Vagina (tissue), 2 donors: ENCODE measurements at regions not wholly inside any gene's neighbourhood (a gene's known extent, or its start where the extent isn't known, plus 50 kb on each side); places are given as distances from the start of the nearest gene placed in this dataset.

Experiments
- DNase-seq, 2 donors: peaks; one replicate each; pipeline ENCODE4 v3.0.0-alpha.2; 2017; ENCODE audit errors: extremely low spot score in 2 of 2
- H3K27ac ChIP-seq: fragments of 200-600 bp; sonication (generic); one replicate; pipeline ENCODE4 v1.5.1; 2019
- H3K27me3 ChIP-seq: fragments of 200-600 bp; sonication (generic); one replicate; pipeline ENCODE4 v1.5.1; 2019
- H3K36me3 ChIP-seq, 2 donors: fragments of 200-600 bp; sonication (generic); one replicate each; pipeline ENCODE4 v1.5.1; 2017 to 2019
- H3K4me1 ChIP-seq: fragments of 200-600 bp; sonication (generic); one replicate; pipeline ENCODE4 v1.5.1; 2019
- H3K4me3 ChIP-seq, 2 donors: fragments of 200-600 bp; sonication (generic); 1 replicate in 1 of 2; 2 replicates in 1 of 2; pipeline ENCODE4 v1.5.1; 2016 to 2019
- H3K9me3 ChIP-seq: fragments of 200-600 bp; sonication (generic); one replicate; pipeline ENCODE4 v1.5.1; 2019
- CTCF ChIP-seq, 3 experiments: fragments of 450-650 bp in 2 of 3; fragments of 200-600 bp in 1 of 3; sonication (generic) in 1 of 3; IDR thresholded peaks; one replicate each; pipeline ENCODE4 v1.5.1; 2017 to 2019; ENCODE audit warnings: antibody characterized with exemption in 3 of 3, mild to moderate bottlenecking in 2 of 3, moderate library complexity in 2 of 3
- POLR2A ChIP-seq, 2 donors: fragments of 450-650 bp; IDR thresholded peaks; one replicate each; pipeline ENCODE4 v1.6.1; 2017; ENCODE audit warnings: antibody characterized with exemption in 2 of 2, mild to moderate bottlenecking in 2 of 2, moderate library complexity in 2 of 2
- POLR2AphosphoS5 ChIP-seq, 2 donors: sonication (generic); formaldehyde crosslinking; IDR thresholded peaks; one replicate each; pipeline ENCODE4 v1.9.0; 2017; ENCODE audit warnings: antibody characterized with exemption in 2 of 2, mild to moderate bottlenecking in 2 of 2, low read depth in 1 of 2; ENCODE audit not compliant: insufficient read depth in 1 of 2
- intact Hi-C: fragments of 100-400 bp; cut with DNase I; formaldehyde crosslinking; loops from one replicate; pipeline ENCODE4 v1.15.1; 2023

- no peak for TF ChIP-seq CTCF (IDR thresholded peaks at IDR 0.05)
- no peak for TF ChIP-seq POLR2A (IDR thresholded peaks at IDR 0.05)
- no peak for TF ChIP-seq POLR2AphosphoS5 (IDR thresholded peaks at IDR 0.05; ENCODE audit: insufficient read depth in 1 of 2, low read depth in 1 of 2)
- Histone ChIP-seq H3K4me3 (no peak overlapping the region), H3K4me1 (no peaks in the 10 kb centered on the region), H3K9me3 (no peaks in the 10 kb centered on the region), H3K36me3 (no peaks in the 10 kb centered on the region), H3K27me3 (no peaks in the 10 kb centered on the region), H3K27ac (no peak overlapping the region)
- intact Hi-C loops, result no loop called here
- DNase-seq, result no peak
These were observed 435.5 kb downstream of the TCERG1L start for GRCh38 chr10:130875897-130876472.

DNA sequence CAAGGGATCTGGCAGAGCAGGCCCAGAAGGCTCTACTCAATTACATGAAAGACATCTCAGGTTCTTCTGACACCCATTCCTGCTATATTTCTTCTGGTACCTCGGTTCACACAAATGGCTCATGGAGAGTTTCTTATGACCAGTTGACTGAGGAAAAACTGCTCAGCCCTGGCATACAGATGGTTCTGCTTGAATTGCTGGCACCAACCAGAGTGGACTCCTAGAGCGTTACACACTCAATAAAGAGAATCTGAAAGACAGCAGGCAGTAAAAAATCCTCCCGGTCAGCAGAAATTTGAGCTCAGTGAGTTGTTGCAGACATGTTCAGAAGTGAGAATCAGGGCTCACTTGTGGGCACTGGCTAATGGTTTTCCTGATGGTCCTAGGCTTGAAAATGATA is 434.4 kb downstream of the TCERG1L start:
- Histone ChIP-seq H3K36me3 (no peaks in the 10 kb centered on the region), H3K4me1 (no peaks in the 10 kb centered on the region), H3K27ac (no peak overlapping the region), H3K27me3 (no peaks in the 10 kb centered on the region), H3K9me3 (no peaks in the 10 kb centered on the region), H3K4me3 (no peak overlapping the region)
- intact Hi-C loops, result no loop called here
- no peak for DNase-seq
- no peak for TF ChIP-seq POLR2A (IDR thresholded peaks at IDR 0.05)
- no peak for TF ChIP-seq POLR2AphosphoS5 (IDR thresholded peaks at IDR 0.05; ENCODE audit: insufficient read depth in 1 of 2, low read depth in 1 of 2)
- TF ChIP-seq CTCF (IDR thresholded peaks at IDR 0.05), result no peak

- H3K27me3 ChIP-seq, result no peaks in the 10 kb centered on the region
- no peak overlapping the region for H3K27ac ChIP-seq
- TF ChIP-seq POLR2AphosphoS5 (IDR thresholded peaks at IDR 0.05; ENCODE audit: insufficient read depth in 1 of 2, low read depth in 1 of 2), result no peak
- TF ChIP-seq POLR2A (IDR thresholded peaks at IDR 0.05), result no peak
- TF ChIP-seq CTCF (IDR thresholded peaks at IDR 0.05), result no peak
- H3K36me3 ChIP-seq, result no peaks in the 10 kb centered on the region
- intact Hi-C loops, result no loop called here
- DNase-seq, result no peak
- no peaks in the 10 kb centered on the region for H3K4me1 ChIP-seq
- no peak overlapping the region for H3K4me3 ChIP-seq
- no peaks in the 10 kb centered on the region for H3K9me3 ChIP-seq
These were observed 433.4 kb downstream of the TCERG1L start for GRCh38 chr10:130878131-130878530.

- Histone ChIP-seq H3K9me3 (no peaks in the 10 kb centered on the region), H3K27me3 (no peaks in the 10 kb centered on the region), H3K4me1 (no peaks in the 10 kb centered on the region), H3K4me3 (no peak overlapping the region), H3K36me3 (no peaks in the 10 kb centered on the region), H3K27ac (no peak overlapping the region)
- DNase-seq, result no peak
- intact Hi-C loops, result no loop called here
- TF ChIP-seq CTCF (IDR thresholded peaks at IDR 0.05), result no peak
- no peak for TF ChIP-seq POLR2A (IDR thresholded peaks at IDR 0.05)
- TF ChIP-seq POLR2AphosphoS5 (IDR thresholded peaks at IDR 0.05; ENCODE audit: insufficient read depth in 1 of 2, low read depth in 1 of 2), result no peak
These were observed 428.6 kb downstream of the TCERG1L start for GRCh38 chr10:130882906-130883305.

GRCh38 chr10:130884456-130884855 is 427.1 kb downstream of the TCERG1L start:
- no peak for DNase-seq
- intact Hi-C loops, result no loop called here
- no peak for TF ChIP-seq CTCF (IDR thresholded peaks at IDR 0.05)
- no peak for TF ChIP-seq POLR2A (IDR thresholded peaks at IDR 0.05)
- no peak for TF ChIP-seq POLR2AphosphoS5 (IDR thresholded peaks at IDR 0.05; ENCODE audit: insufficient read depth in 1 of 2, low read depth in 1 of 2)

More at GRCh38 chr10:130884456-130884855, 427.1 kb downstream of the TCERG1L start:
- no peaks in the 10 kb centered on the region for H3K9me3 ChIP-seq
- H3K4me1 ChIP-seq, result no peaks in the 10 kb centered on the region
- no peaks in the 10 kb centered on the region for H3K27me3 ChIP-seq
- H3K4me3 ChIP-seq, result no peak overlapping the region
- no peak overlapping the region for H3K27ac ChIP-seq
- no peaks in the 10 kb centered on the region for H3K36me3 ChIP-seq
